ENCODE measurements at regions not wholly inside any gene's neighbourhood (a gene's known extent, or its start where the extent isn't known, plus 50 kb on each side); places are given as distances from the start of the nearest gene placed in this dataset.

DNA sequence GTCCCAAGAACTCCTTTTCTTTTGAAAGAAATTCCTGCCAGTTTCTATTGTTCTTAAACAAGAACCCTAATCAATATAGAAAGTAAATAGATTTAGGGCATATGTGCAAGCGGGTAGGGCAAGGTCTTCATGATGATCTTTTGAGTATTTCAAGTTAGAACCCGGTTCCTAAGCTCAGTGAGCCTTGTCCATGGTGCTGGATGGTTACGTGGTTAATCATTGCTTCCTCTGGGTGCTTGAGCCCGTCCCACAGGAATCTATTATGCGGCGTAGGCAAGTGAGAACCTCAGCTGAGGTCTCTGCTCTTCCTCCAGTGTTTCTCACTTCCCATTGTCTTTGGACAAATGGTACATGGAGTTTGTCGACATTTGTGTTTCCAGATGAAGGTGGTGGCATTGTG is 580.8 kb upstream of the EEF2KMT start:
- no peak for DNase-seq

DNA sequence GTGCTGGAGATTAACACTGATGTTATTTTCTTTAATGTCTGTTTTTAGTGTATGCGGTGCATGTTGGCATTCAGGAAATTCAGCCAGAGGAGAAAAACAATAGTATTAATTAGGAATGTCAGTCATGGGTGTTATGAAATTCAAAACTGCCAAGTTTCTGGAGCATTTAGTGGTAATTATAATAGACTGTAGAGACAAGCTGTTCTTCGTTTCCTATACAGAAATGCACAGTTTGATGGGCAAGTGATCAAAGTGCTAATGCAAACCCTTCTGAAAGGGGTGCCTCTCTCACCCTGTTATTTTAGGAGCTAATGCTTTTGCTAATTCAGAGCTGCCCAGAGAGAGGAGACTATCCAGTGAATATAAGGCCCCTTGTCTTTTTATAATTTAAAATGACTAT is 573.8 kb upstream of the EEF2KMT start:
- DNase-seq, result no peak

DNA sequence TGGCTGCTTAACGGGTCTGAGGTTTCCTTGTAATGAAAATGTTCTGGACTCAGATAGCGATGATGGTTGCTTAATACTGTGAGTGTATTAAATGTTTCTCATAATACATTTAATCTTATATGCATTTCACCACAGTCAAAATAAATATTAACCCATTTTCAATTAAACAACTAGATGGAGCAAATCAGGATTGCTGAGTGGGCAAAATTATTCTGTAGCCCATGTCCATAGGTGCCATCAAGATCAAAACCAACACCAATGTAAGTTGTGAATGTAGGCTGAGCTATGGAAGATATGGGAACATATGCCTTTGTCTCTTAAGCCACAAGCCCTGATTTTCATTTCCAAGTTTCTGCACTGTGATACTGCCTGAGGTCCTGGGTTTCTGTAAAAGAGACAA is 572.6 kb upstream of the EEF2KMT start:
- no peak for DNase-seq

DNA sequence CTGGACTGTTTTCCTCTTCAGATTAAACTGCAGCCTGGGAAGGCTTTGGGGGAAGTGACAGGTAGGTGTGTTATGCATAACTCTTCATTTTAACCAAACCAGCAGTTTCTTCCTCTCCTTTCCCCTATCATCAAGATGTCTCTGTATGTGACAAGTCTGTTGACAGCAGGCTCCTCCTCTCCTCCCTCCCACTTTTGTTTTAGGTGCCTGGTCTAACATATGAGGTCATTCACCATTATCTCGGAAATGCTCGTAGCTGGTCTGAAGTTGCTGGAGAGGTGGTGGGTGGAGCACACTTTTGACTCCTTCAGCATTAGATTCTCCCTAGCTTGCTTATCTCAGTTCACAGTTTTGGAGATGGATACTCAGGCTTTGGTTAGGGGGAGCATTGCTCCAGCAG is 571.0 kb upstream of the EEF2KMT start:
- DNase-seq, result no peak

DNA sequence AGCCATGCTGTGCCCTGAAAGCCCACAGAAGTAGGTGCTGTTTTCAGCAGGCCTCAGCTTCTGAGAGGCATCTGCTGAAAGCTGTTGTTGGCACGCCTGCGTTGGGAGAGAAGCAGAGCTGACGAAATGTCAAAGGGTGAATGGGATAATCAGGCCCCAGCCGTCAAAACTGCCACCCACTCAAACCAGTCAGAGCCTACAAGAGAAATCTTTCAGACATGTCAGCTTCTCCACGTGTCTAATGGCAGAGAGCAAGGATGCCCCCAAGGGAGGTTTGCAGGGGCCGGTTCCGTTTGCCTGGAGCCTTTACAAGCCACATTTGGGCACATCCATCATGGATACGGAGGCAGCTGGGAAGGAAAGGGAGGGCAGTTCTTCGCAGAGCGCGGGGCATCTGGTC is 568.2 kb upstream of the EEF2KMT start:
- DNase-seq, result no peak

DNA sequence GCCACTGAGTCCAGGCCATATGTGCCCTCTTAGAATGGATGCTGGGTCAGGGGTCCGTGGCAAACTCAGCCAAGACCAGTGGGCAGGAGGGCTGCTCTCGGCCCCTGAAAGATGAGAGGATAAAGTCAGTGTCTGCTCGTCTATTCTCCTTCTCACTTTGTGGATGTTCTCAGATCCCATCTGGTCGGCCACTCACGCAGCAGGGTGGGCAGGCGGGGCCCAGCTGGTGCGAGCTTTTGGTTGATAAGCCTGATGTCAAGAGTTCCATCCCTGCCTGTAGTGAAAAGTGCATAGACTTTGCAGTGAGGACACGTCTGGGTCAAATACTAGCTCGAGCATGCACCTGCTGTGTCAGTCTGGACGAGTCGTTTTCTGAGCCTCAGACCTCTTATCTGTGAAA is 556.2 kb upstream of the EEF2KMT start:
- DNase-seq, result no peak

DNA sequence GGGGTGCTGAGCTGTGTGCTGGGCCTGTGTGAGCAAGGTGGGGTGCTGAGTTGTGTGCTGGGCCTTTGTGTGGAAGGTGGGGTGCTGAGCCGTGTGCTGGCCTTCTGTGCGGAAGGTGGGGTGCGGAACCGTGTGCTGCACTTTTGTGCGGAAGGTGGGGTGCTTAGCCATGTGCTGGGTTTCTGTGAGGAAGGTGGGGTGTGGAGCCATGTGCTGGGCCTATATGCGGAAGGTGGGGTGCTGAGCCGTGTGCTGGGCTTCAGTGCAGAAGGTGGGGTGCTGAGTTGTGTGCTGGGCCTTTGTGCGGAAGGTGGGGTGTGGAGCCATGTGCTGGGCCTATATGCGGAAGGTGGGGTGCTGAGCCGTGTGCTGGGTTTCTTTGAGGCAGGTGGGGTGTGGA is 555.4 kb upstream of the EEF2KMT start:
- no peak for DNase-seq

DNA sequence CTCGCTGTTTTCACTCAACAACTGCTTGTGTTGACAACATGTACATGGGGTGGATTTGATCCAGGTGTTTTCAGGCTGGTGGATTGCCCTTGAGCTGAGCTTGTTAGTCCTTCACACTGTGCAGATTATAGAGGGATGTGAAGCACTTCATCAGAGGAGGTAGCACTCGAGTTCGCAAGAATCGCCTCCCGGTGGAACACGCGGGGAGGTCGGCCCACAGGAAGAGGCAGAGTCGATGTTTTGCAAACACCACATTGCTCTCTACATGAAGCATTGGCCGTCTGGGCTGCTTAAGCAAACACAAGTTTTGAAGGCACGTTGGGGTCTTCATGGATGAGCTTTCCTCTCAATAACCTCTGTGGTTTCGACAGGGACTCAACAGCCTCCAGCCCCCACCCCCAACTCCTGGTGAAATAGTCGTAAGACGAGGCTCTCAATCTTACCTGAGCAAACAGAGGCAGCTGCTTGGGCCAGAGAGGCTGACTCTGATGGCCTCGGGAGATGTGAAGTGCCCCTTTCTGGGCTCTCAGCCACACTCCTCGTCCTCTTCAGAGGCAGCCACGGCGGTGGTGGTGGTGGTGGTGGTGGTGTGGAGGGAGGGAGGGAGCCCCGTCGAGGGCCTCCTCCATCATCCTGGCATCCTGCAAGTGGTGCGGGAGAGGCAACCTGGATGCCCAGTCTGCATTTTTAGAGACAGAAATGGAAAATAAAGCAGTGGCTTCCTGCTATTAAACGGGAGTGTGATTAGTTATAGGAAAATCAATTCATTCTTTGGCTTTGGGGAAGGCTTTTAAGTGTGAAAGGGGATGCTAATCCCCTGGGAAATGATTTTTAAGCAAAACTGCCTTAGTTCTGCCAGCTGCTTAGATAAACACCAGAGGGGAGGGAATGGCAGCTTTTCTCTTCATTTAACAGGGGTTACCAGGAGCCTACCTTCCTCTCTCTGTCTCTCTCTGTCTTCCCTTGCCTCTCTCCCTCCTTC is 552.5 kb upstream of the EEF2KMT start:
- no peak for DNase-seq

DNA sequence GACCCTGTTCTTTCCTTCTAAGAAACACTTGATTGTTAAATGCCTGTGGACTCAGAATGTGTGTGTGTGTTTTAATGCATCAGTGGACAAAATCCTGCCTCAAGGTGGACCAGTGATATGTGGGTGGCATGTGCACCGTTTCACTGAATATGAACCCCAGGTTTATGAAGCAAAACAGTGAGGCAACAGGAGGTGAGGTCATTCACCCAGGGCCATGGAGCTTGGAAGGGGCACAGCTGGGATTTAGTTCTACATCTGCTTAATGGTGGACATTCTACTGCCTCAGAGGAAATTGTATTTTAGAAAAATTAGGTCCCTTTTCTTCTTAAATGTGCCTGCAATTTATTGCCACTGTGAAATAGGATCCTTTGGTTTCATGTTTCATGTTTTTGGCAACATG is 549.5 kb upstream of the EEF2KMT start:
- DNase-seq, result no peak

DNA sequence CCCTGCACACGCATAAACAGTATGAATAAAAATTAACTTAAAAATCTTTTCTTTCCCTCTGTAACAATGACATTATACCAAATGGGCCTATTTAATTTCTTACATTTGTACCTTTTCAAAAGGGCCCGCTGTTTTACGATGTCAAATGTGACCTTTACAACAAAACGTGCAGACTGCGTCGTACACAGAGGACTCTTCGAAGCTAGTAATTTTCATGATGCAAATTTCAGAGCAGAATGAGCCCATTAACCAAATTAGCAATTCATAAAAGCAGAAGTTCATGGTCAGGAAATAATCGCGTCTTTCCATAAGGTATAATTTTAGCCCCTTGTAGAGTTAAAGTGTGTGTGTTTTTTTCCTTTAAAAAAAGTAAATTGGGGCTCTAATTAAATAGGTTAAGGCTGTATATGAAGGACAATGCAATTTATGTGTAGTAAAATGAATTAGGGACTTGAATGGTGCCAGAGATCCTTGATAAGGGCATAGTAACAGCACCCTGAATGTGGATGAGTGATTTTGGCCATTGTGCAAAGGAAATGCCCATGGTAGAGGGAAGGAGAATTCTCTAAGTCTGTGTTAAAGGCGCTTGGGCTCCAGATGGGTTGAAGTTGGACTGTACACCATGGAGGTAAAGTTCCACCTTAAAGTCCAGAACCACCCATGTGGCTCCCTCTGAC is 546.4 kb upstream of the EEF2KMT start:
- DNase-seq, result no peak

DNA sequence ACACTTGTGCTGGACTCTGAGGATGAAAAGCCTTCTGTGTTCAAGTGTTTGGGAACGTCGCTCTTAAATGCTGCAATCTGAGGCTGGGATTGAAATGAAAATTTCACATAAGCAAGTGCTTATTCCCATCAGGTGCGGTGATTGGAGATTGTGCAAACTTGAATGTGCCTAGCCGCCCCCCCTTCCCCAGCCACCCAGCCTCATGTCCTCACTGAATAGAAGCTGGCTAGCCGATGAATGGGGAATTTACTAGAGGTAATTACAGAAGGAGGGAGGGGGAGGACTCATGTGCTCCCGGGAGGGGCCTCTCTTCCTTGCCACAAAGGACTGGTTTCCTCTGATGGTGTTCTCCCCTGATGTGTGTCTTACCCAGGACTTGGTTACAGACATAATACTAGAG is 544.8 kb upstream of the EEF2KMT start:
- DNase-seq, result no peak

DNA sequence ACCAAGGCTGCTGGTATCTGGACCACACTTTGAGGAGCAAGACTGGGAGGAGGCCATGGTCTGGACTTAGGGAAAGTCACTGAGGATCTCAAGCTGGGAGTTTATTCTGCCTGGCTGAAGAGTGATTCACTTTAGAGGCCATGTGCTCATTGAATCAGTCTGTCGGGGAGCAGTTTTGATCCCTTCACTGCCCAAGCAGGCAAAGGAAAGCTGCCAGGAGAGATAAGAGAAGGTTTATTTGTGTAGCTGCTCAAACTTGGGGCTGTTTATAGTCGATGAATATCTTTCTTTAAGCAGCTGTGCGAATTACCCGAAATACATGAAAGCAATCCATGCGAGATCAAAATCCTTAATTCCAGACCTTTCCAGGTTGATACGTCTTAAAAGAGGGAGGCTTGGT is 544.4 kb upstream of the EEF2KMT start:
- no peak for DNase-seq

DNA sequence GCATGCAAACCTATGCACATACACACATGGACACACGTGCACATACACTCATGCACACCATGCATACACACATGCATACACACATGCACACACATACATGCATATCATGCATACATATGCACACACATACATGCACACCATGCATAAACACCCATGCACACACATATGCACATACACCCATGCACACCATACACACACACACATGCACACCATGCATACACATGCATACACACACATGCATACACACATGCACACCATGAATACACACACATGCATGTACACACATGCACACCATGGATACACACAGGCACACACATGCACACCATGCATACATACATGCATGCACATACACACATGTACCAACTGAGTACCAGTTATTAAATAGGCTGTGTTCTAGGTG is 543.3 kb upstream of the EEF2KMT start:
- no peak for DNase-seq

DNA sequence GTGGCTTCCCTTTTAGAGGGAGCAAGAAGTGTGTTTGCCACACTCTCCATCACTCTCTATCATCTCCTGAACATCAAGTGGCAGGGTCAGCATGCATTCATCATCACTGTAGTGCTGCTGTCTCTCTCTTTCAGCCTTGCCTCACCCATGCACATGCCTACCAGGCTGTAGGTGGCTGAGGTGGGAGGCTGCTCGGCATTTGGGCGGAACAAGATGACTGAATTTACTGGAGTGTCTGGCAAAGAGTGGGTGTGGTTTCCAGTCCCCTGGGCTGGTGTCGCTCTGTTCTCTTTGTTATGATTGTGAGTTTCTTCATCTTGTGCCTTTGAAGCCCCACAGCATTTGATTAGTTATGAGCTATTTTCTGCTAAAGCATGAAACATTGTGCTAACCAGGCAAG is 541.9 kb upstream of the EEF2KMT start:
- DNase-seq, result no peak

DNA sequence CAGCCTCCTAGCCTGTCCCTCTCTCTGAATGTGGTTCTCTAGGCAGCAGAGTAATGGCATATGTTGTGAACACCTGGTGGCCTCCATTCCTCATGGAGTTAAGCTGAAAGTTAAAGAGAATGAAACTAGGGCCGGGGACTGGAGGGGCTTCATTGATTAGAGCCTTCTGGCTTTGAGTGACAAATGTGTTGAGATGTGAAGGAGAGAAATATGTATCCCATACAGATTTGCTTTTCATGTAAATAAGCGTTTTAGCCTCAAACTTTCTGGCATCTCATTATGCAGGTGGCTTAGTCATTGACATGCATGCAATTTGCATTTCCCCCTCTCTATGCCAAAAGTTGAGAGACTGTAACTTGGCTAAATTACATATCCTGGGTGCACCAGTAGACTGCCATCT is 537.7 kb upstream of the EEF2KMT start:
- DNase-seq, result no peak

DNA sequence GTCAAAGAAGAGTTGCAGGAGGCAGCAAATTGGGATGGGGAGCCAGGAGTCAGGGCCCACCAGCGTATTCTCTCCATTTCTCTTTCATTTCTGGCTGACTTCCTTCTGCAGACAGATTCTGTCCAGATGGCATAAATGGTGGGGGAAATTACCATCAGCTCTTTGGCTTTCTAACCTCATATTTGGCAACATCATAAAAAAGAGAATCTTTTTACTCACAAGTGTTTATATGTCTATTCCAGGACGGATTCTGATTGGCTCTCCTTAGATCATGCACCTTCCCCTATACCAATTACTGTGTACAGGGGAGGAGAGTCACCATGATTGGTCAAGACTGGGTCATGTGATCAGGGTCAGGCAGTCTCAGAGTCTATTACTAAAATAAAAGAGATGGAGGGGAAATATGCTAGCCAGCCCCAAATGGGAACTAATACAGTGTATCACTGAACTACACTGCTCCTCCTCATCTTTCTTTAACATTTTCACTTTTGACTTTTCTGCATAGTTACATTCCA is 537.1 kb upstream of the EEF2KMT start:
- no peak for DNase-seq

DNA sequence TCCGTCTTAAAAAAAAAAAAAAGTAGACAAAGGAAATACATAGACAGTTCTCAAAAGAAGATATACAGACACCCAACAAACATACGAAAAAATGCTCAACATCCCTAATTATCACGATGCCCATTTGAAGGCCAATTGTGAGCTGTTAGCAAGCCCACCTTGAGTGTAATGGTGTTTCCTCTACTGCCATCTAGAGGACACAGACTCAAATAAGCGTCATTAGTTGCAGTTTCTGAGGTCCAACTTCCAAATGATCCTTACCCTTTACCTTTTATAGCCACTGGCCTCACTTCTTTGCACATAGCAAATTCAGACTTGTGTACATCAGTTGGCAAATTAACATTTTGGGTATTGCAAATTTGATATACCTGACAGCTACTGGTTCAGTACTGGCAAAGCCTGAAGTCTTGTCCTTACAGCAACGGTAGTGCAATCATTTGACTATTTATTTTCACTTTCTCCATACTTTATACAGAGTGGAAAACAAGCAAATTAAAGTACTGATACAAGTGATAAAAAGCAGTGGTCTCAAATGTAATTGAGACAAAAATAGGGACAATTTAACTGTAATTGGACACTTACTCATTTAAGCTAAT is 536.3 kb upstream of the EEF2KMT start:
- DNase-seq, result peak; percentile 28

DNA sequence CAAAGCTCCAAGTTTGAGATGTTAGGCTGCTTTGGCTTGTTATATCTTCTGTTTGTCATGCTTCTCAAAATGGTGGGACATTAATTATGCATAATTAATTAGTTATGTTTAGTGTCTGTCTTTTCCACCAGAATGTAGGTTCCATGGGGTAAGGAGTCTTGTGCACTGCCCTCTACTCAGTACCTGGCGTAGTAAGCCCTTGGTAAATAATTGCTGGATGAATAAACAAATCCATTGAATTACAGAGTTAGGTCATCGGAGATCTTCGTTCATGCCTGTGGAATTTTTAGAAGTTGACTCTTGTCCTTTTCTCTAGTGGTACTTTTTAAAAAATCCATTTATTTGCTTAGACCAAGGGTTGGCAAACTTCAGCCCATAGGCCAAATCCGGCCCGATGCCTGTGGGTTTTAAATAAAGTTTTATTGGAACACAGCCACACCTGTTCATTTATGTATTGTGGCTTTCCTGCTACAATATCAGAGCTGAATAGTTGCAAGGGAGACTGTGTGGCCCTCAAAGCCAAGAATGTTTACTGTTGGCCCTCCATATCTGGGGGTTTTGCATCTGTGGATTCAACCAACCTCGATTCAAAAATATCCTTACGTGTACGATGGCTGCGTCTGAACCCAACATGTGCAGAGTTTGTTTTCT is 524.8 kb upstream of the EEF2KMT start:
- DNase-seq, result no peak

DNA sequence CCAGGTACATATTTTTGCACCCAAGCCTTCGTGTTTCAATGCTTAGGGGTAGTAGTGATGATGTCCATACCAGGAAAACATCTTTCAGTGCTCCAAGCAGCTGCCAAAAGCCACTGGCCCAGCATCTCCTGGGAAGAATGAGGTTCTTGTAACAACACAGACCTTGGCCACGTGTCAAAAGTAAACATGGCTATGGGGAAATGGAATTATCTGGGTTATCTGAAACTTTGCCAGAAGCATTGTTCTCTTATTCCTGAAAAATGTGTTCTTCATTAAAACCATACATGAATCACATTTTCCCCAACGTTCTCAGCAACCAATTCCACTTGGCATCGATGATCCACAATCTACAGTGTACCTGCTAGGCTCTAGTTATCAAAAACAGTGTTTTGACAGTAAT is 524.2 kb upstream of the EEF2KMT start:
- DNase-seq, result no peak

DNA sequence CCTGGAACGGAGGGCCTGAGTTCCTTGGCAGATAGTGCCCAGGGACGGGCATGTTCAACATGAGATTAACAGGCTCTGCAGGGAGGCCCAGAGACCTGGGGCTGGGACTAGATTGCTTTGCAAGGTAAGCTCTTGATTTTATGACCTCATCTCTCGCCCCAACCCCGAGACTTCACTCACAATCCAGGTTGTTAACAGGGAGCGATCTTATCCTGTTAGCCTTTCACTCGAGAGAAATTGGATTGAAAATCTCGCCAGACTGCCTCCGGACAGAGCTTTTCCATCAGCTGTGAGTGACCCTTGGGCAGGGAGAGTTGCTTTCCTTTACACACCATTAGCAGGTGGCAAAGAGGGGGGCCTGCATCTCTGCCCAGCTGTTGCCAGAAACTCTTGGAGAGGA is 521.7 kb upstream of the EEF2KMT start:
- DNase-seq, result no peak

DNA sequence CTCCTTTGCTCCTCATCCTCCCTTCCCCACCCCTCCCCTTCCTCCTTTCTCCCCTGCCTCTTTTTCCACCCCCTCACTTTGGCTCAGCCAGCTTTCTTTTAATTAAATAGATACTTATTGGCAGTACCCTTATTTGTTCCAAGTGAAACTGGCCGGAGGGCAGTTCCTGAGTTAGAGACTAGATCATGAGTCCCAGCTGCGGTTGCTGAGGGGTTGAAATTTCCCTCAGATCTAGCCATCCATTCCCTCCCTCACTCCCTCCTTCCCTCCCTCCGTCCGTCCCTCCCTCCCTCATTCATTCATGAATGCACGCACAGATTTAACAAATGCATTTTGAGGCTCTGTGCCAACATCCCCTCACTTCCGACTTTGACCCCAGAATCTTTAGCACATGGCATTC is 519.2 kb upstream of the EEF2KMT start:
- DNase-seq, result no peak

DNA sequence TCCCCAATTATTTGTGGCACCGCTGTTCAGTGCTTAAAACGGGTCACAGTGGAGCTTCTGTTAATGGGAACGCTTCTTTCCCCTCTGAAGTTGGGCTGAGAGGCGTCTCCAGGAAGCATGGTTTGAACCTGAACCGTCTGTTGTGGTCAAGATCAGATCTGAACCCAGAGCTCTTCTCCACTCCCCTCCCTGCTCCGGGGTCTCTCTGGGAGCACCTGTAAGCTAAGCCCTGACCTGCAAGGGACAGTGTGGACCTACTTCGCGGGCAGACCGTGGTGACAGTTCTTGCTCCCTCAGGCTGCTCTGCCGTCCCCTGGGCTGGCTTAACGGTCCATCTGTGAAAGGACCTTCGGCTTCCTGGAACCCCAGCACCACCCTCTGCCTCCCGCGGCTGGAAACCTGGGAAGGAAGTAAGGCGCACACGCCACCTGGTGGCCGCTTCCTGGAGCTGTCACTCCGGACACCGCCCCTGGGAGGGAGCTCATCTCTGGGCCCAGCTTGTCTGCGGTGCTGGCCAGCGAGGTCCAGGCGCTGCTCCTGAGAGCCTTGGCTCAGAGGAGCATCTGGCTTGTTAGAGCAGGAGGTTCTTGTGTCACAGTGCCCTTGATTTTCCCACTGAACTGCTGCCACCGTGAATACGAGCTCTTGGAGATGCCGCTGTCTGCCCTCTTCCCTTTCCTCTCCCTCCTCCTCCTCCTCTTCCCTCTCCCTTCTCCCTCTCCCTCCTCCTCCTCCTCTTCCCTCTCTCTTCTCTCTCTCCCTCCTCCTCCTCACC is 518.5 kb upstream of the EEF2KMT start:
- DNase-seq, result peak; percentile 32

DNA sequence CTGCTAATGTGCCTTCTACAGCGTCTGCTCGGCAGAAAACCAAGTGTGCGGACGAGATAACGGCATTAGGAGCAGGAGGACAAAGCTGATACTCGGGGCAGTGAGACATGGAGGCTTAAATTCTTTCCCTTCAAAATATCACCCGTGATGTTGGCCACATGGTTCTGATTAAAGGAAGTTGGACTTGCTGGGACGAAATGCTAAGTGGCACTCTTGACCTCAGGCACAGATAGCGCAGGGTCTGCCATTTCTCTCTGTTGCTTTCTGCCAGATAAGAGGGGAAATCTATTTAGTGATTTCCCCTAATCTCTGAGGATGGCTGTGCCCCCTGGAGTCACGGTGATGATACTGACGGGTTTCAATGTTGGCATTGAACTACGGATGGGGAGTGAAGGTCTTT is 509.6 kb upstream of the EEF2KMT start:
- DNase-seq, result no peak

All from COR-L47 (cell line).